GM18499 (cell line): ENCODE measurements at regions not wholly inside any gene's neighbourhood (a gene's known extent, or its start where the extent isn't known, plus 50 kb on each side); places are given as distances from the start of the nearest gene placed in this dataset.
A peak's percentile ranks its signal among the peaks of the same experiment; 100 is the strongest.

Source experiments
- ATAC-seq: cut with Tn5 transposase; IDR thresholded peaks from one replicate; pipeline ENCODE4 v1.9.1; 2021; ENCODE audit warnings: moderate number of reproducible peaks; ENCODE audit not compliant: insufficient read depth, unreplicated experiment

DNA sequence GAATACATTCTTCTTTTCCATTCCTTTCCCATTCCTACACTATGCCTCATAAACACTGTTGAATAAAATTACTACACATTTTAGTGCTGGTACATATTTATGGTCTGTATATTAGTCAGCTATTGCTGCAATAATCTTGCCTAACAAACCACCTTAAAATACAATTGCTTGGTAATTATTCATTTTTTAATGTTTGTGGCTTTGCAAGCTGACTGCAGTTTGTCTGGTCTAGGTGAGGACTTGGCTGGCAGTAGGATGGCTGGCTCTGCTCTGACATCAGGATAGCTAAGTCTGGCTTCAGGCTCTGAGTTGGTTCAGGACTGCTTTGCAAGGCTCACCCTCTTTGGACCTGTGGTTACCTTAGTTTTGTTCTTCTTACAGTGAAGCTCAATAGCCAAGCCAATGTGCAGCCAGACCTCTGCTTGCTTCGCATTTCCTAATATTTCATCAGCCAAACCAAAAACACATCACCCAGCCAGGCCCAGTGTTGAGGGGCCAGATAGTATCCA lies 913.4 kb upstream of the RAG2 start:
- no peak for ATAC-seq

DNA sequence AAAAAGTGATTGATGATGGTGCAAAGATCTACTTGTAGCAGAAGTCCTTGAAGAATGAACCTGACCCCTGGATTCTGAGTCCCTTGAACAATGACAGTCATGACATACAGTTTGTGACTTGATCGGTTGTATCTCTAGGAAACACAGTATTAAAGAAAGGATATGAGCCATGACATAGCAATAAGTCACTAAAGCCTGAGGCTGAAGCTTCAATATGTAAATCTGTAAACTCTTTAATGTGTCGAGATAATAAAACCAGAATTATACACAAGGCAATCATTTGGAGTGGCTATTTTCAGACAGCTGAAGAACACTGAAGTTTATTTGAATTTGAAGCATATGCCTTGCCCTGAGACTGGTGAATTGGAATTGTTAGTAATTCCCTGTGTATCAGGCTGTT lies 911.5 kb upstream of the RAG2 start:
- ATAC-seq: no peak

DNA sequence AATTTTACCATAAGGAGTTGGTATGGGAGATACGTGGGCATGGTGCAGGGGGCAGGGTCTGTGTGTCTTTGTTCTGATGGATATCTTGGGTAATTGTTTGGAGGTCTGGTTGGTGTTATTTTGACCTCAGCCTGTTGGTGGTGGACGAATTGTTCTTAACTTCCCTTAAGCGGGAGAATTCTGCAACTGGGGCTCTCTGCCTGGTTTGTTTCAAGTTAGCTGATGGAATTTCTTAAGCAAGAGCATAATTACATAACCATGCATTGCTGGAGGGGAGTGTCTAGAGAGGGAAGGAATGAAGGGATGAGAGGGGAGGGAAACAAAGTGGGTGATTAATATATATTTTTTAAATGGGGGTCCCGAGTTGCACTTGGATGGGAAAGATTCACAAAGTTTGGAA lies 908.5 kb upstream of the RAG2 start:
- ATAC-seq: no peak

- no peak for ATAC-seq
Observed at GRCh38 chr11:37505406-37505805, 907.4 kb upstream of the RAG2 start.

- ATAC-seq: no peak
Observed at GRCh38 chr11:37504921-37505320, 906.9 kb upstream of the RAG2 start.

GRCh38 chr11:37504060-37504611 lies 906.1 kb upstream of the RAG2 start:
- peak; percentile 86 for ATAC-seq

DNA sequence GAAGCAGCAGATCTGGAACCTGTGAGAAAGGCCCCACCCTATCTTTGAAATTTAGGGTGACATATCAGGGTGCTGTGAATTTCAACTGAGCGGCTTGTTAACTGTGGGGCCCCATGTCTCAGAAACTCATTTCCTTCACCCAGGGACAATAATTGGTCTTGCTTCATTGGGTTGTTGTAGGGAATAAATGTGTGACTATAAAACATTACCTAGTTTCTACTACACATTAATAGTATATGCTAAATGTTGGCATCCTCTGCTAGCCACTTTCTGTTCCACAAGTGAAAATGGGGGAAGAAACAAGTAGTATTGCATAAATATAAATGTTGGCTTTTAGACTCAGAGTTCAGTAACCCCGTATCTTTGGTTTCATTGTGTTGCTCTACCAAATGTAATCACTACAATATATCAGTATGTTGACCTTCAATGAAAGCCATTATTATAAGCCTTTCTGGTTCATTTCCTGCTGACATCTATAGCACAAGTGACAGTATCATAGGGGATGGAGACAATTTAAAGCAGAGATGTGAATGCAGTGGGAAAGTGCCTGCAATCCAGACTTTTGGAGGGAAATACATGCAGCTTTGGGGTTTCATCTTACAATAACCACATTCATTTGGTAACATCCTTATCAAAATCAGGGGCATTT lies 905.5 kb upstream of the RAG2 start:
- ATAC-seq: peak; percentile 37

GRCh38 chr11:37502202-37502601 lies 904.2 kb upstream of the RAG2 start:
- no peak for ATAC-seq

DNA sequence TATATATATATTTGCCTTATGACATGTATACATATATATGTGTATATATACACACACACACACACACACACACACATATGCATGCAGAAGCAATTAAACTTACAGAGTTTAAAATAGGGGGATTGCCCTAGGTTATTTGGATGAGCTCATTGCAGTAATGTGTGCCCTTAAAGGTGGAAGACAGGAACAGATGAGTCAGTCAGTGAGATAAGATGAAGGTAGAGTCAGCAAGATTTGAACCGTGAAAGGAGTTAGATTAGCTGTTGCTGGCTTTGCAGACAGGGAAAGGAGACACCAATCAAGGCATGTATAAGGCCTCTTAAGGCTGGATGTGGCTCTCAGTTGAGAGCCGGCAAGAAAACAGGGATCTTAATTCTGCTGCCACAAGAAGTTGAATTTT lies 902.4 kb upstream of the RAG2 start:
- ATAC-seq: no peak

DNA sequence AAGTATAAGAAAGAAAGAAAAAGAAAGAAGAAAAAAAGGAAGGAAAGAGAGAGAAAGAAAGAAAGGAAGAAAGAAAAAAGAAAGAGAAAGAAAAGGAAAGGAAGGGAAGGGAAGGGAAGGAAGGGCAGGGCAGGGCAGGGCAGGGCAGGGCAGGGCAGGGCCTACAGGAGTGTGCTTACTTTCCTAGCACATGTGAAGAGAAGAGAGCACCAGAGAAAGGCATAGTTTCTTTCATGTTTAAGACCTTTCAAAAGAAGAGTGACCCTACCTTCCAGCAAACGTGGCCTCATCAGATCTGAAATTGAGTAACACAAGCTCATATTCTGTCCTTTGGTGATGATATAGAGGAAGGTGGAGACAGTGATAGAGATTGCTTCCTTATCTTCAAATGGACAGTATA lies 899.3 kb upstream of the RAG2 start:
- ATAC-seq: no peak

- ATAC-seq: no peak
Observed at GRCh38 chr11:37496201-37496600, 898.2 kb upstream of the RAG2 start.

DNA sequence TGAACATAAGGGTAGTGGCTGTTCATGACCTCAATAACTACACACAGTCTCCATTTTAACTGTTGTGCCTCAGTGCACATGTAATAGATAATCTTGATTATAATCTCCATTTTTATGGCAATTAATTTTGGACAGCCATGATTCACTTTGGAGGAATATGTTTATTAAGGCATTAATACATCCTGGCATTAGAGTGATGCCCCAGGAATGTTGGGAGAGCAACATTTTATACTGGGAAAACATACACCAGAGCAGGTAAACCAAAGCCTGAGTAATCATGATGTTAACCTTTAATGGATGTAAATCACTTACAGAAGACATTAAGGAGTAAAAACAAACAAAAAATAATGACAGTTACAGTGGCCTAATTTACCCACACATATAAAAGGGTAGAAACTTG lies 886.3 kb upstream of the RAG2 start:
- no peak for ATAC-seq

- ATAC-seq: no peak
Observed at GRCh38 chr11:37483761-37484160, 885.7 kb upstream of the RAG2 start.

- ATAC-seq: no peak
Observed at GRCh38 chr11:37474889-37475288, 876.9 kb upstream of the RAG2 start.

GRCh38 chr11:37468344-37468743 lies 870.3 kb upstream of the RAG2 start:
- ATAC-seq: no peak

DNA sequence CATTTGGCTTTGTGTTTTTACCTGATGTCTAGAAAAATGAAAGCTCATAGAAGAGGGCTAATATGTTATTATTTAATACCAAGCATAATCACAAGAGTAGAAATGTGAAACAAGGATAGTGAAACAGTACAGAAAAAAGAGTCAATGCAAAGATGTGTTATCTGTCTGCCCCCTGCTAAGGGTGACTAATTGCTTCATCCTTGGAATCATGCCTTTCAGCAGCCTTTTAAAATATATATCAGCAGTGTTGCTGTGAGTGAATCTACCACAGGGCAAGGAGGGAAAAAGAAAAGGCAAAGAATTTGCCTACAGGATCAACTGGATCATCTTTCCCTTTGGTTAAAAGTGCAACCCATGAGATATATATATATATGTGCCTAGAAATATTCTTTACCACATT lies 867.2 kb upstream of the RAG2 start:
- ATAC-seq: no peak

- ATAC-seq: no peak
Observed at GRCh38 chr11:37459456-37459855, 861.4 kb upstream of the RAG2 start.

DNA sequence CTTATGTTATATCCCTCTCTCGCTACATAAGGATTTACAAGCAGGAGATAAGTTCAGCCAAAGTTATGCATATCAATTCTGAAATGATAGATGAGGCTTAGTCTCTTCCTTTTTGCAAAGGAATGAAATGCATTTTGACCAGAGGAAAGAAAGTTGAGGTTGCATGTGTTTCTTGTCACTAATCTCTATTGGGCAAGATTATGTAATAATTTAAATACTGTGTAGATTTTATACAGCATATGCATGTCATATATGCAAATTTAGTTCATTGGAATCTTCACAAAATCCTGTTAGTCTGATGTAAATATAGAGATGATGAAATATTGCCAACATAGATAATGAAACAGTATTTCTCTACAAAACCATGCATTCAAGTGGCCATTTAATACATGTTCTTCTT lies 858.7 kb upstream of the RAG2 start:
- no peak for ATAC-seq

DNA sequence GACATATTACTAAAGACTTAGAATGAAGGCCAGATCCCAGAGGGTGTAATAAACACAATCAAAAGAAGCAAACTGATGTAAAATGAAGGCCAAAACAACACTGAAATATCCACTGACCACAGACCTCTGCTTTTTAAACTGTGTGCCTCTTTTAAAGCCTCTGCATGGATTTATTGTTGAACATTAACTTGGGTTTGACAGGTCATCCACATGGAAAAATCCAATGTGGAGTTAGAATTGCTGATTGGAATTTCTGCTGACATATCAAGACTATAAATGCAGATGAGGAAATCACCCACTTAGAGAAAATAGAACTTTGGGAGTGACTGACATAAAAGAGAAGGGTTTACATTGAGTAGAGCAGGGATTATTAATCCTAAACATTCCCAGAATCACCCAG lies 853.9 kb upstream of the RAG2 start:
- no peak for ATAC-seq

DNA sequence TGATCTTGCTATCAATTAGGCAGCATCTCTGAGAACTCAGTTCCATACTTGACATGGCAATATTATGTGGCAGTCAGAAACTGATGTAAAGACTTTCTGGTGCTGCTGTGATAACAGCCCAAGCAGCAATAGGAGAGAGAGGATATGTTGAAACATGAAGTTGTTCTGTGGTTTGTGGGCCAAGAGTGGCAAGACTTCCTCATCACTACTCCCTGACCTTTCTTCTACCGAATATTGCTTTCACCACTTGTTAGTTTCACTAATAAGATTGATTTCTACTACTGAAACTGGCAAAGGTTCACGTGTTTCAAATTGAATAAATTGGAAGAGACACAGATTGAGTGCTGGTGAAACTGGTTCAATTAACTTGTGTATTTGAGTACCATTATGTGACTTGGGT lies 852.6 kb upstream of the RAG2 start:
- ATAC-seq: peak; percentile 49

DNA sequence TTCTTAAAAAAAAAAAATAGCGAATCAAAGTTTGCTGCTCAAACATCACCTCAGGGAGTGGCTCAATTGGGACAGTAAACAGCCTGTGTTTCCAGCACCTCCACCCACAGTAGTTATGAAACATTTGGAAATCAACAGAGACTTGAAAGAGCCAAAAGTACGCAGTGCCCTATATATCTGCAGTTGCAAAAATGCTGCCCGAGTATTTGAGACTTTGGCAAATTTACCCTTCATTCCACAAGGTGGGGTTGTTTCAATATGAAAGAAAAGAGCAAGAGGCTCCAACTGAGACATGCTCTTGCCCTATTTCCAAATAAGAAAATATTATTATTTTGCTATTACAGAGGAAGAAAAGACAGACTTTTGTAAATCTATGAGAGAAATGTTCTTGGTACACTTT lies 851.1 kb upstream of the RAG2 start:
- no peak for ATAC-seq

DNA sequence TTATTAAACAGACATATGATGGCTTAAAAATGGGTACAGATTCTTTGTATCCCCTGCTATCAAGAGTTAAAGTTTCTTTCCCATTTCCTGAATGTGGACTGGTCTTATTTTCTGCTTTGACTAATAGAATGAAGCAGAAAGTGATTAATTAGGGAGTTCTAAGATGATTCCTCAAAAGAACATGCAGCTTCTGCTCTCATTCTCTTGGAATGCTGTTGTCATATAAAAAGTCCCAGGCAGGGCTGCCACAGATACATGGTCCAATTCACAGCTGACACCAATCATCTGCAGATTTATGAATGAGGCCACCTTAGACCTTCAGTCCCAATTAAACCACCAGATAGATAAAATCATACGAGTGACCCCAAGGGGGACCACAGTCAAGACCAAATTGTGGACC lies 844.5 kb upstream of the RAG2 start:
- ATAC-seq: no peak
